CD4-positive, alpha-beta memory T cell (primary cell): ENCODE measurements at regions not wholly inside any gene's neighbourhood (a gene's known extent, or its start where the extent isn't known, plus 50 kb on each side); places are given as distances from the start of the nearest gene placed in this dataset.

Experiments used
- CTCF ChIA-PET: fragments of 350-600 bp; sonication (Branson Sonifier 250); formaldehyde crosslinking; loops from one replicate; lab custom pipeline; 2021; ENCODE audit warnings: inconsistent platforms; ENCODE audit not compliant: partially characterized antibody; lab: Charles Lee
- POLR2A ChIA-PET: fragments of 350-600 bp; sonication (Branson Sonifier 250); formaldehyde crosslinking; loops from one replicate; lab custom pipeline; 2021; ENCODE audit not compliant: partially characterized antibody; lab: Charles Lee
- DNase-seq, 5 donors: peaks; one replicate each; pipeline versions ENCODE4 v3.0.0 to v3.0.0-alpha.2; 2020 to 2022; ENCODE audit warnings: mixed read lengths in 1 of 5
- H3K27ac ChIP-seq: one replicate; pipeline ENCODE4 v1.7.0; 2013; ENCODE audit warnings: low read depth, low read length
- H3K27me3 ChIP-seq: 2 replicates; pipeline ENCODE4 v1.7.0; 2013; ENCODE audit warnings: mild to moderate bottlenecking, low read length, moderate library complexity; ENCODE audit not compliant: insufficient read depth
- H3K36me3 ChIP-seq: 2 replicates; pipeline ENCODE4 v1.7.0; 2013; ENCODE audit warnings: mild to moderate bottlenecking, low read length, moderate library complexity; ENCODE audit not compliant: insufficient read depth
- H3K4me1 ChIP-seq: 2 replicates; pipeline ENCODE4 v1.7.0; 2013; ENCODE audit warnings: mild to moderate bottlenecking, low read length, moderate library complexity; ENCODE audit not compliant: insufficient read depth
- H3K4me3 ChIP-seq, 2 donors: one replicate each; pipeline ENCODE4 v1.7.0; 2013; ENCODE audit warnings: low read length in 2 of 2, mild to moderate bottlenecking in 1 of 2
- H3K9me3 ChIP-seq, 2 donors: one replicate each; pipeline ENCODE4 v1.7.0; 2013; ENCODE audit warnings: low read length in 2 of 2, control low read depth in 1 of 2; ENCODE audit not compliant: control insufficient read depth in 1 of 2
- H3K27ac Mint-ChIP-seq, 7 donors: one replicate each; pipeline ENCODE4 v1.8.0; 2020 to 2021; ENCODE audit warnings: mixed read lengths in 7 of 7, mild to moderate bottlenecking in 6 of 7, inconsistent platforms in 3 of 7, moderate library complexity in 3 of 7
- H3K27me3 Mint-ChIP-seq, 2 donors: one replicate each; pipeline ENCODE4 v1.8.0; 2020 to 2021; ENCODE audit warnings: mixed read lengths in 2 of 2
- H3K36me3 Mint-ChIP-seq, 2 donors: one replicate each; pipeline ENCODE4 v1.8.0; 2020 to 2021; ENCODE audit warnings: mixed read lengths in 2 of 2, inconsistent platforms in 1 of 2, mild to moderate bottlenecking in 1 of 2
- H3K4me1 Mint-ChIP-seq, 4 donors: one replicate each; pipeline ENCODE4 v1.8.0; 2020 to 2021; ENCODE audit warnings: mixed read lengths in 4 of 4, mild to moderate bottlenecking in 1 of 4
- H3K4me3 Mint-ChIP-seq, 8 donors: one replicate each; pipeline ENCODE4 v1.8.0; 2020 to 2021; ENCODE audit warnings: mixed read lengths in 8 of 8, mild to moderate bottlenecking in 7 of 8, moderate library complexity in 6 of 8, inconsistent platforms in 3 of 8
- H3K9me3 Mint-ChIP-seq, 8 donors: one replicate each; pipeline ENCODE4 v1.8.0; 2020 to 2021; ENCODE audit warnings: mixed read lengths in 8 of 8, mild to moderate bottlenecking in 5 of 8, inconsistent platforms in 3 of 8, moderate library complexity in 1 of 8
- intact Hi-C: fragments of 100-400 bp; cut with micrococcal nuclease; formaldehyde crosslinking; loops from one replicate; pipeline ENCODE4 v1.15.1; 2023

GRCh38 chr15:25068696-25069095 lies 113.9 kb downstream of the SNRPN start:
- Mint-ChIP-seq H3K4me3 (no peak overlapping the region), H3K9me3 (peaks cover 7 to 100% (median 100%) of the 10 kb centered on the region in 8 donors), H3K4me1 (peaks cover 0 to 1% (median 0%) of the 10 kb centered on the region in 4 donors), H3K27ac (peak overlapping the region in 1 of 7 donors; percentile 4), H3K36me3 (peaks cover 89 to 100% of the 10 kb centered on the region in 2 donors), H3K27me3 (no peaks in the 10 kb centered on the region)
- ChIA-PET POLR2A (no interaction called here), CTCF (no interaction called here)
- H3K27ac ChIP-seq = no peak overlapping the region
- H3K36me3 ChIP-seq = peaks cover 82% of the 10 kb centered on the region
- no peaks in the 10 kb centered on the region for H3K27me3 ChIP-seq
- intact Hi-C loops = no loop called here
- no peaks in the 10 kb centered on the region for H3K4me1 ChIP-seq
- H3K9me3 ChIP-seq = peaks cover 38 to 99% of the 10 kb centered on the region in 2 donors
- H3K4me3 ChIP-seq = peak overlapping the region in 1 of 2 donors; percentile 21
- DNase-seq = no peak

DNA sequence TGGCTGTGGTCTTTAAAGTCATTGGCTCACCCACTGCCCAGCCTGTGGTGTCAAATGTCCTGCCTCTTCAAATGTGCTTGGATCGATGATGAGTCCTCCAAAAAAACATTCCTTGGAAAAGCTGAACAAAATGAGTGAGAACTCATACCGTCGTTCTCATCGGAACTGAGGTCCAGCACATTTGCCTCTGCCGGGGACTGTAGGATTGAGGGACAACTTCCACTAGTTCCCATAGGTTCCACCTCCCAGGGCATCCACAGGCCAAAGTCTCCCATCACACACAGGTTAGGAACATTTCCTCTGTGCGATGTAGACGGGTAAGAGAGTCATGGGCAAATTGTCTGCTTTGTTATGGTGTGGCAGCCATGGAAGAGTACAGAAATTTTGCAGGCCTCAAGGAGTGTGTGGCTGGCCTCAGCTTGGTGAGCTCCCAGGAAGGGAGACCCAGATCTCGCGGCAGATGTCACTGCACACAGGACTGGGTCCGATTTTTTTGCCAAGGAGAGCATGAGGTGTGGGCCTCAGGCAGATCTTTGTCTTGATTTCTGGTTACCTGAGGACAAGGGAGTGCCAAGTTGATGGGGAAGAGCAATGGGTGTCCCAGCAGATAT lies 115.7 kb downstream of the SNRPN start:
- Histone ChIP-seq H3K27me3 (no peaks in the 10 kb centered on the region), H3K36me3 (peaks cover 77% of the 10 kb centered on the region), H3K27ac (no peak overlapping the region), H3K4me1 (no peaks in the 10 kb centered on the region), H3K9me3 (peaks cover 38 to 99% of the 10 kb centered on the region in 2 donors), H3K4me3 (no peak overlapping the region)
- Mint-ChIP-seq H3K27me3 (no peaks in the 10 kb centered on the region), H3K9me3 (peaks cover 3 to 100% (median 100%) of the 10 kb centered on the region in 8 donors), H3K4me1 (peaks cover 0 to 1% (median 0%) of the 10 kb centered on the region in 4 donors), H3K36me3 (peaks cover 93 to 100% of the 10 kb centered on the region in 2 donors), H3K4me3 (no peak overlapping the region), H3K27ac (no peak overlapping the region)
- ChIA-PET POLR2A (no interaction called here), CTCF (no interaction called here)
- intact Hi-C loops = no loop called here
- no peak for DNase-seq

GRCh38 chr15:25072857-25073476 lies 118.2 kb downstream of the SNRPN start:
- peaks cover 89 to 100% of the 10 kb centered on the region in 2 donors for H3K36me3 Mint-ChIP-seq
- H3K4me1 Mint-ChIP-seq = peaks cover 0 to 1% (median 0%) of the 10 kb centered on the region in 4 donors
- no peak overlapping the region for H3K4me3 Mint-ChIP-seq
- Histone ChIP-seq H3K27me3 (no peaks in the 10 kb centered on the region), H3K27ac (no peak overlapping the region), H3K9me3 (peaks cover 30 to 99% of the 10 kb centered on the region in 2 donors), H3K4me3 (no peak overlapping the region), H3K4me1 (no peaks in the 10 kb centered on the region), H3K36me3 (peaks cover 80% of the 10 kb centered on the region)
- intact Hi-C loops = no loop called here
- CTCF ChIA-PET = no interaction called here
- no peaks in the 10 kb centered on the region for H3K27me3 Mint-ChIP-seq
- POLR2A ChIA-PET = no interaction called here
- no peak overlapping the region for H3K27ac Mint-ChIP-seq
- no peak for DNase-seq
- H3K9me3 Mint-ChIP-seq = peaks cover 0 to 100% (median 100%) of the 10 kb centered on the region in 8 donors

DNA sequence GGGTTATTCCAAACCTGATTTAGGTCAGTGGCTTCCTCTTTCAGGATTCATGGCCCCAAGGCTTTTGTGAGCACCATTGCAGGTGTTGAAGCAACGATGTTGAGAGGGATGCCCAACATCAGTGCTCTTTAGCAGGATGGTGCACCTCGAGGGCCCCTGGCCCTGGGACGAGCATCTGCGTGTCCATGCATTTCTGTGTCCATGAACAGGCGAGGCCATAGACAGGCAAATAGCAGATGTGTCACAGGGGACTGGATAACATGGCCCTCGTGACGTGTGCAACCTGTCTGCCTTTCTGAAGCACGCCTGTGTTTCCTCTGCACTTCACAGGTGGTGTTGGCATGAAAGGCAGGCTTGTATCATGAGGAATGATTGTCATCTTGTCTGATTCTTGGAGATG lies 132.3 kb downstream of the SNRPN start:
- Mint-ChIP-seq H3K27ac (no peak overlapping the region), H3K4me1 (no peaks in the 10 kb centered on the region), H3K9me3 (peaks cover 9 to 100% (median 96%) of the 10 kb centered on the region in 8 donors), H3K4me3 (no peak overlapping the region), H3K27me3 (no peaks in the 10 kb centered on the region), H3K36me3 (peaks cover 95 to 99% of the 10 kb centered on the region in 2 donors)
- peaks cover 8 to 77% of the 10 kb centered on the region in 2 donors for H3K9me3 ChIP-seq
- no peak overlapping the region for H3K27ac ChIP-seq
- no peak for DNase-seq
- H3K36me3 ChIP-seq = peaks cover 12% of the 10 kb centered on the region
- H3K4me1 ChIP-seq = no peaks in the 10 kb centered on the region
- H3K27me3 ChIP-seq = no peaks in the 10 kb centered on the region
- CTCF ChIA-PET = no interaction called here
- POLR2A ChIA-PET = no interaction called here
- H3K4me3 ChIP-seq = no peak overlapping the region
- intact Hi-C loops = no loop called here

DNA sequence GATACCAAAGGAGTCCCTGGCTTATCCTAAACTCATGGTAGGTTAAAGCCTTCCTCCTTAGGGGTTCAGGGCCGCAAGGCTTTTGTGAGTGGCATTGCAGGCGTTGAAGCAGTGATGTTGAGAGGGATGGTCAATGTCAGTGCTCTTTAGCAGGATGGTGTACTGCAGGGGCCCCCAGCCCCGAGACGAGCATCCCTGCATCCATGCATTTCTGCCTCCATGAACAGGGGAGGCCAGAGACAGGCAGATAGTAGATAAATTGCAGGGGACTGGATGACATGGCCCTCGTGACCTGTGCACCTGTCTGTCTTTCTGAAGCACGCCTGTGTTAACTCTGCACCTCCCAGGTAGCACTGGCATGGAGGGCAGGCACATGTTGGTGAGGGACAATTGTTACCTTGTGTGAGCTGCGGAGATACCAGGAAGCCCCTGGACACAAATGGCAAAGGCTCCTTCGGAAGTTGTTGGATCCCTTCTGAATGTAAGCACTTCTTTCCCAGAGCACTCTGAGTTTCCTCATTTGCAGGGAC lies 133.5 kb downstream of the SNRPN start:
- Mint-ChIP-seq H3K4me3 (no peak overlapping the region), H3K9me3 (peaks cover 11 to 100% (median 96%) of the 10 kb centered on the region in 8 donors), H3K27ac (no peak overlapping the region), H3K4me1 (no peaks in the 10 kb centered on the region), H3K27me3 (no peaks in the 10 kb centered on the region), H3K36me3 (peaks cover 93 to 99% of the 10 kb centered on the region in 2 donors)
- Histone ChIP-seq H3K4me3 (no peak overlapping the region), H3K9me3 (peaks cover 8 to 77% of the 10 kb centered on the region in 2 donors), H3K4me1 (no peaks in the 10 kb centered on the region), H3K27me3 (no peaks in the 10 kb centered on the region), H3K36me3 (peaks cover 12% of the 10 kb centered on the region), H3K27ac (no peak overlapping the region)
- intact Hi-C loops = no loop called here
- ChIA-PET POLR2A (no interaction called here), CTCF (no interaction called here)
- DNase-seq = no peak

- Histone ChIP-seq H3K9me3 (peaks cover 2 to 77% of the 10 kb centered on the region in 2 donors), H3K4me1 (no peaks in the 10 kb centered on the region), H3K36me3 (peaks cover 15% of the 10 kb centered on the region), H3K27ac (no peak overlapping the region), H3K27me3 (no peaks in the 10 kb centered on the region), H3K4me3 (no peak overlapping the region)
- peak overlapping the region in 1 of 7 donors; percentile 66 for H3K27ac Mint-ChIP-seq
- ChIA-PET POLR2A (no interaction called here), CTCF (no interaction called here)
- peaks cover 9 to 97% (median 94%) of the 10 kb centered on the region in 8 donors for H3K9me3 Mint-ChIP-seq
- DNase-seq = no peak
- peaks cover 94 to 100% of the 10 kb centered on the region in 2 donors for H3K36me3 Mint-ChIP-seq
- no peaks in the 10 kb centered on the region for H3K27me3 Mint-ChIP-seq
- no peak overlapping the region for H3K4me3 Mint-ChIP-seq
- intact Hi-C loops = no loop called here
- no peaks in the 10 kb centered on the region for H3K4me1 Mint-ChIP-seq
Measured at GRCh38 chr15:25089577-25089976, 134.8 kb downstream of the SNRPN start.

GRCh38 chr15:25090073-25090733 lies 135.4 kb downstream of the SNRPN start:
- H3K27me3 ChIP-seq = no peaks in the 10 kb centered on the region
- peaks cover 94 to 100% of the 10 kb centered on the region in 2 donors for H3K36me3 Mint-ChIP-seq
- CTCF ChIA-PET = no interaction called here
- peak overlapping the region in 1 of 8 donors; percentile 5 for H3K4me3 Mint-ChIP-seq
- intact Hi-C loops = no loop called here
- H3K27ac Mint-ChIP-seq = no peak overlapping the region
- H3K27ac ChIP-seq = no peak overlapping the region
- POLR2A ChIA-PET = no interaction called here
- H3K36me3 ChIP-seq = peaks cover 12% of the 10 kb centered on the region
- H3K9me3 ChIP-seq = peaks cover 0 to 71% of the 10 kb centered on the region in 2 donors
- no peak for DNase-seq
- no peak overlapping the region for H3K4me3 ChIP-seq
- no peaks in the 10 kb centered on the region for H3K27me3 Mint-ChIP-seq
- peaks cover 9 to 97% (median 94%) of the 10 kb centered on the region in 8 donors for H3K9me3 Mint-ChIP-seq
- H3K4me1 ChIP-seq = no peaks in the 10 kb centered on the region
- H3K4me1 Mint-ChIP-seq = no peaks in the 10 kb centered on the region
